ENCODE measurements at regions not wholly inside any gene's neighbourhood (a gene's known extent, or its start where the extent isn't known, plus 50 kb on each side); places are given as distances from the start of the nearest gene placed in this dataset.

GRCh38 chr7:442457-442856, 77.2 kb downstream of the PDGFA start:
- Histone ChIP-seq H3K4me1 (ENCODE audit: insufficient read depth) (no peaks in the 10 kb centered on the region), H3K36me3 (no peaks in the 10 kb centered on the region), H3K9me3 (no peaks in the 10 kb centered on the region), H3K4me3 (no peak overlapping the region), H3K27me3 (no peaks in the 10 kb centered on the region), H3K27ac (no peak overlapping the region)
- 67 to 96% (median 70%) methylated on average over 7 of the region's 7 CpGs for WGBS, 3 donors
- no peak for DNase-seq
- TF ChIP-seq EP300 (IDR thresholded peaks at IDR 0.05) (no peak), POLR2A (IDR thresholded peaks at IDR 0.05) (no peak), CTCF (IDR thresholded peaks at IDR 0.05) (no peak)
- intact Hi-C loops (cut with DNase I): no loop called here

- intact Hi-C loops (cut with DNase I): no loop called here
- no peaks in the 10 kb centered on the region for H3K4me1 ChIP-seq (ENCODE audit: insufficient read depth)
- H3K27me3 ChIP-seq: no peaks in the 10 kb centered on the region
- WGBS, 3 donors: 84 to 94% (median 88%) methylated on average over 1 of the region's 1 CpG
- no peaks in the 10 kb centered on the region for H3K9me3 ChIP-seq
- no peak overlapping the region for H3K27ac ChIP-seq
- TF ChIP-seq CTCF (IDR thresholded peaks at IDR 0.05) (no peak), EP300 (IDR thresholded peaks at IDR 0.05) (no peak), POLR2A (IDR thresholded peaks at IDR 0.05) (no peak)
- H3K36me3 ChIP-seq: no peaks in the 10 kb centered on the region
- no peak overlapping the region for H3K4me3 ChIP-seq
- no peak for DNase-seq
These were observed 76.3 kb downstream of the PDGFA start for GRCh38 chr7:443279-443833.

- Histone ChIP-seq H3K36me3 (no peaks in the 10 kb centered on the region), H3K4me3 (no peak overlapping the region), H3K4me1 (ENCODE audit: insufficient read depth) (no peaks in the 10 kb centered on the region), H3K27me3 (no peaks in the 10 kb centered on the region), H3K27ac (no peak overlapping the region), H3K9me3 (no peaks in the 10 kb centered on the region)
- no peak for DNase-seq
- intact Hi-C loops (cut with DNase I): no loop called here
- 55 to 75% (median 73%) methylated on average over 8 of the region's 8 CpGs for WGBS, 3 donors
- TF ChIP-seq EP300 (IDR thresholded peaks at IDR 0.05): no peak
- TF ChIP-seq POLR2A (IDR thresholded peaks at IDR 0.05): no peak
- TF ChIP-seq CTCF (IDR thresholded peaks at IDR 0.05): no peak
These were observed 75.0 kb downstream of the PDGFA start for GRCh38 chr7:444606-445005.

GRCh38 chr7:445020-445419, 74.6 kb downstream of the PDGFA start:
- no peak for DNase-seq
- WGBS, 3 donors: 92 to 94% (median 94%) methylated on average over 14 of the region's 14 CpGs
- H3K9me3 ChIP-seq: no peaks in the 10 kb centered on the region
- H3K36me3 ChIP-seq: no peaks in the 10 kb centered on the region
- H3K4me1 ChIP-seq (ENCODE audit: insufficient read depth): no peaks in the 10 kb centered on the region
- no peaks in the 10 kb centered on the region for H3K27me3 ChIP-seq
- TF ChIP-seq POLR2A (IDR thresholded peaks at IDR 0.05) (no peak), CTCF (IDR thresholded peaks at IDR 0.05) (no peak), EP300 (IDR thresholded peaks at IDR 0.05) (no peak)
- no peak overlapping the region for H3K27ac ChIP-seq
- intact Hi-C loops (cut with DNase I): no loop called here
- no peak overlapping the region for H3K4me3 ChIP-seq
